PC-3 (cell line): ENCODE measurements at regions not wholly inside any gene's neighbourhood (a gene's known extent, or its start where the extent isn't known, plus 50 kb on each side); places are given as distances from the start of the nearest gene placed in this dataset.

ENCODE experiments used
- CTCF ChIP-seq: fragments of 300-600 bp; sonication (generic); conservative IDR thresholded peaks from 2 replicates; pipeline ENCODE4 v1.5.1; 2017; ENCODE audit warnings: antibody characterized with exemption, low read depth, mild to moderate bottlenecking, low read length
- EZH2 ChIP-seq: fragments of 300-600 bp; sonication (generic); IDR thresholded peaks from one replicate; pipeline ENCODE4 v1.6.1; 2017; ENCODE audit warnings: antibody characterized with exemption, mild to moderate bottlenecking, low read length; ENCODE audit not compliant: unreplicated experiment
- EZH2phosphoT487 ChIP-seq: fragments of 300-600 bp; sonication (generic); IDR thresholded peaks from 2 replicates; pipeline ENCODE4 v1.6.1; 2018; ENCODE audit warnings: mild to moderate bottlenecking, antibody characterized with exemption, low read length, borderline replicate concordance

DNA sequence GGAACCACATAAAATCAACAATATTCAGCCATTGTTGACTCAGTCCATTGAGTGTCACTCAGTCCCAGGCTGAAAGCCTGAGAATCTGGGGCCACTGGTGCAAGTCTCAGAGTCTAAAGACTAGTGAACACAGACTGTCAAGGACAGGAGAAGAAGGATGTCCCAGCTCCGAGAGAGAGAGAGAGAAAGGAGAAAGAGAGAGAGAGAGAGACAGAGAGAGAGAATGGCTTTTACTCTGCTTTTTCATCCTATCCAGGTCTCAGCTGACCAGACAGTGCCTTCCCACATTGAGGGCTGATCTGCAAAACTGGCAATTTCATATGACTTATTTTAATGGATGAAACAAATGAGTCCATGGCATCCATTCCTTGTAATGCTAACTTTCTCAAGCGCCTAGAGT is 984.1 kb downstream of the UQCRFS1 start:
- TF ChIP-seq EZH2 (no peak), EZH2phosphoT487 (no peak), CTCF (no peak)
